Gastroesophageal sphincter (tissue), 3 donors: ENCODE measurements at regions not wholly inside any gene's neighbourhood (a gene's known extent, or its start where the extent isn't known, plus 50 kb on each side); places are given as distances from the start of the nearest gene placed in this dataset.

Source experiments
- CTCF ChIP-seq, 4 experiments: fragments of 200-600 bp in 2 of 4; fragments of 450-650 bp in 2 of 4; sonication (generic) in 1 of 4; IDR thresholded peaks; one replicate each; pipeline ENCODE4 v1.5.1; 2017 to 2019; ENCODE audit warnings: antibody characterized with exemption in 4 of 4, mild to moderate bottlenecking in 2 of 4, moderate library complexity in 2 of 4
- EP300 ChIP-seq: sonication (generic); formaldehyde crosslinking; IDR thresholded peaks from one replicate; pipeline ENCODE4 v1.6.1; 2017; ENCODE audit warnings: antibody characterized with exemption, mild to moderate bottlenecking
- POLR2A ChIP-seq, 2 donors: fragments of 450-650 bp; IDR thresholded peaks; one replicate each; pipeline ENCODE4 v1.6.1; 2017; ENCODE audit warnings: antibody characterized with exemption in 2 of 2, mild to moderate bottlenecking in 2 of 2, moderate library complexity in 1 of 2
- POLR2AphosphoS5 ChIP-seq: sonication (generic); formaldehyde crosslinking; IDR thresholded peaks from one replicate; pipeline ENCODE4 v1.6.1; 2017; ENCODE audit warnings: antibody characterized with exemption

GRCh38 chr12:19779395-19780056 lies 340.2 kb downstream of the AEBP2 start:
- TF ChIP-seq CTCF (IDR thresholded peaks at IDR 0.05) = no peak
- no peak for TF ChIP-seq POLR2AphosphoS5
- no peak for TF ChIP-seq POLR2A (IDR thresholded peaks at IDR 0.05)
- no peak for TF ChIP-seq EP300
